ENCODE measurements at regions not wholly inside any gene's neighbourhood (a gene's known extent, or its start where the extent isn't known, plus 50 kb on each side); places are given as distances from the start of the nearest gene placed in this dataset.

DNA sequence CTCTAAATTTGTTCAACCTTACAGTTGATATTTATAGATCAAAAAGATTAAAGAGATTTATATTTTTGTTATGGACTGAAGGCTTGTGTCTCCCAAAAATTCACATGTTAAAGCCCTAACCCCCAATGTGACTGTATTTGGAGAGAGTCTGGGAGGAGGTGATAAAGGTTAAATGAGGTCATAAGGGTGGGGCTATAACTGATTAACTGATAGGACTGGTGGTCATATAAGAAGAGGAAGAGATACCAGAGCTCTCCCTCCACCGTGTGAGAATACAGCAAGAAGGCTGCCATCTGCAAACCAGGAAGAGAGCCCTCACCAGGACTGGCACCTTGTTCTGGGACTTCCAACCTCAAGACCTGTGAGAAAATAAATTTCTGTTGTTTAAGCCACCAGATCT lies 264.3 kb downstream of the ENC1 start:
- DNase-seq (ENCODE audit: low read depth in 2 of 2): no peak

DNA sequence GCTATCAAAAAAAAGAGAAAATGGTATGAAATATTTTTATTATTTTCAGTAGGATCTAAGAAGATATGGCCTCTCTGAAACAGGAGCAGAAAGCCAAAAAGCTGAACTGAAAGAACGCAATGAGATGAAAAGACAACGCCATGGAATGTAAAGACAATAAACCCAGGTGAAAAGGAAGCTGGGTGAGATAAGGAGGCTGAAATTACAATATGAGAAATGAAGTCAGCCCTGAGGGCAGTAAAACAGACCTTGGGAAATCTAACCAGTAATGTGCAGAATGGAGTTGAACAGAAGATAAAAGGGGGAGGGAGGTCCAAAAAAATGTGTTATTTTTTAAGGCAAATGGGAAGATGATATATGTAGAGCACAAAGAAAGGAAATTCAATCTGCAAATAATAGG lies 265.3 kb downstream of the ENC1 start:
- no peak for DNase-seq (ENCODE audit: low read depth in 2 of 2)

DNA sequence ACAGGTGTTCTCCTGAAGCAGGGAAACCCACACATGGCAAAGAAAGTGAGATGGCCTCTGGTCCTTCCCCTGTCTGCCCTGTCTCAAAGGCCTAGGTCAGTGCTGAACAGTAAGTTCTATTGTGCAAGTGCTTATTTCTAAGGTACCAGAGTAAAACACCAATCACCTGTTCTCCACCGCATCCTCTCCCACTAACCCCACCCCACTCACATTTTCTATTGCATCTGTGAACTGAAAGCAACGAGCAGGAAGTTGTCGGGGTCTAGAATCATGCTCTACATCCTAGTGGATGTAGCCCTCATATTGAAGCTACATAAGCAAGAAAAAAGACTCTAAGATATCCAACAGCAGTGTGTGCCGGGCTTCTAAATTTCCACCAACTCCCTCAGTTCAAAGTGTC lies 265.9 kb downstream of the ENC1 start:
- no peak for DNase-seq (ENCODE audit: low read depth in 2 of 2)

DNA sequence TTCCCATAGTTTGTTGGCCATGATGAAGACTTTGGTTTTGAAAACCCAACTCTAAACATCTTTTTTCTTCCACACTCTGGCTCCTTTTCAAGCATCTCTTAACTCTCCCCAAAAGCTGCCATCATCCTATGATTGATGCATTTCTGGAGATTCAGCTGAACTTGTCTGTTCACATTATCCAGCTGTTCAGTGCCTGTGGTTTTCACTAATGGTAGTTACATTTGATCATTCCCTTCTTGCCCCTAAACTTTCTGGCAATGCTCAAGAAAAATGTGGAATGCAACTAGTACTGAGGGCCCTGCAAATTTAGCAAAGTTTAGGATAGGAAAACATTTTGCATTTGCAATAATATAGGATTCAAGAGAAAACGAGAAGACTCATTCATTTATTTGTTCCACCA lies 267.5 kb downstream of the ENC1 start:
- no peak for DNase-seq (ENCODE audit: low read depth in 2 of 2)

GRCh38 chr5:74372502-74373064 lies 267.9 kb downstream of the ENC1 start:
- DNase-seq (ENCODE audit: low read depth in 2 of 2): no peak

DNA sequence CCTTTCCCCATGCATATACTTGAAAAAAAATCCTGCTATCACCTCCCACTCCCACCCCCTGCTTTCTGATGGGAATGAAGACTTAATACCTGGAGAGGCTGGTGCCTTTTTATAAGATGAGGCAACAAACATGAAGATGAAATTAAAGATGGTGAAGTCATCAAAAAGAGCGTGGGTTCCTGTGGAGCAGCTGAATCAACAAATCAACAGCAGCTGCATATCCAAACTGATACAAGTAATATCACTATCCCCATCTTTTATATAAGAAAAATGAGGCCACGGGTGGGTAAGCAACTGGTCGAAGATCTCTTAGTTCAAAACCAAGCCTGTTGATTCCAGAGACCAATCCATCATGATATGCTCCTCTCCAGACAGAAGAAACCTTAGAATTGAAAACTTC lies 268.5 kb downstream of the ENC1 start:
- DNase-seq (ENCODE audit: low read depth in 2 of 2): no peak

DNA sequence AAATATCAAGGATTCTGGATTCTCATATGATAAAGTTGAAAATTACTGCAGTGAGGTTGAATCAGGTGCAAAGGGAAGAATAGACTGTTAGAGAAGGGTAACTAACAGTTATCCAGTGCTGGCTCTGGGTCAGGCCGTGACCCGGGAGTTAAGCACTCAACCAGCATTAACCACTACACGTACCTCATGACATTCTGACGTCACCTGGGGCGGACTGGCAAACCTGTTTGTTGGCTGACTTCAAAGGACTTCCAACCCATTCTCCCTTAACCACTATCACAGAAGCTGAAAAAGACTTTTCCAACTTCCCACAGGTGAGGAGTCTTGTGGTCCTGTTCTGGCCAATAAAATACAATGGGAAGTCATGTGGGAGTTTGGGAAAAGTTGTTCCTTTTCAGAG lies 268.9 kb downstream of the ENC1 start:
- no peak for DNase-seq (ENCODE audit: low read depth in 2 of 2)

DNA sequence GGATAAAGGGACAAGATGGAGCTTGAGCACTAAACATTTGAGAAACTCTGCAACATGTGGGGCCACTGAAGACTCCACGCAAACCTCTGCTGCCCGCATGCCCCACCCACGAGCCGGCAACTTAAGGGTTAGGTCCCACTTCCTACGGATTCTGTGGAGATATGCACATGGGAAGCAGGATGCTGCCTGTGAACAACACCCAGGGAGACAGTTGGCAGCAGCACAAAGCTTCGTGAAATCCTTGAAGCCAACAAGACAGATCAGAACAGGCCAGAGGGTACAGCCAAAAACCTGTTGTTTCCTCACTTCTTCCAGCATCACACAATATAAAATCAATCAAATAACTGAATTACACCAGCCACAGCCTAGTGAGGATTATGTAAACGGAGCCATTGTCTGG lies 270.4 kb downstream of the ENC1 start:
- no peak for DNase-seq (ENCODE audit: low read depth in 2 of 2)

DNA sequence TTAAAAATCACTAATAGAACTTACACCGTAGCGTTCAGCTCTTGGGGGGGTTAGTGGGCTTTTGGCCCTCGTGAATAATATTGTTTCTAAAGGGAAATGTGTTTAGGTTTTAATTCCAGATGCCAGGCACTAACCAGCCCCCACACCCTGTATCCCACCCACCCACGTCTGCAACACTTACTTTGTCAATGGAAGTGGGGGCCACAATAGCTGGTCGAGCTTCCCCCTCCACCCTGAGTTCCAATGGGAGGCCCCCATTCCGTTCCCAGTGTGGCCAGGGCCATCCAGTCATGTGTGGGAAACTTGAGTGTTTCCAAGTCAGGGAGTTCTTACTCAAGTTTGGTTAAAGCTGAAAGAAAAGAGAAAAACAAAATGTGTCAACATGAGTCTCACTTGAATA lies 271.4 kb downstream of the ENC1 start:
- no peak for DNase-seq (ENCODE audit: low read depth in 2 of 2)

DNA sequence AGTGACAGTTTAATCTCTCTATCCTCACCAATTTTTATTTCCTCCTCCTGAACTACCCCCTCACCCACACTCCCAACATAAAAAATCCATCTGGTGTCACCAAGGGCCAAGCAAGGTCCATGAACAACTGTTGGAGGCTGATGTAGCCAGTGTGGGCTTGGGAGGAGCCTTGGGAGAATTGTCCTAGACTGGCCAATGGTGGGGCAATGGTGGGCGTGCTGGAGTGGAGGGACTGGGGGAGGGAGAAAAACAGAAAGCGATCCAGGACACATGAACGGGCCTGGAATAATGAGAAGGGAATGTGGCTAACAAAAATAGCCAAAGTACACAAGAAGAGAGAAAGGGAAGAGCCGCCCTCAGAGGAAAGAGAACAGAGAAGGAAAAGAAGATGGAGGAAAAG lies 272.6 kb downstream of the ENC1 start:
- no peak for DNase-seq (ENCODE audit: low read depth in 2 of 2)

- DNase-seq (ENCODE audit: low read depth in 2 of 2): no peak
These were observed 273.2 kb downstream of the ENC1 start for GRCh38 chr5:74367241-74367733.

DNA sequence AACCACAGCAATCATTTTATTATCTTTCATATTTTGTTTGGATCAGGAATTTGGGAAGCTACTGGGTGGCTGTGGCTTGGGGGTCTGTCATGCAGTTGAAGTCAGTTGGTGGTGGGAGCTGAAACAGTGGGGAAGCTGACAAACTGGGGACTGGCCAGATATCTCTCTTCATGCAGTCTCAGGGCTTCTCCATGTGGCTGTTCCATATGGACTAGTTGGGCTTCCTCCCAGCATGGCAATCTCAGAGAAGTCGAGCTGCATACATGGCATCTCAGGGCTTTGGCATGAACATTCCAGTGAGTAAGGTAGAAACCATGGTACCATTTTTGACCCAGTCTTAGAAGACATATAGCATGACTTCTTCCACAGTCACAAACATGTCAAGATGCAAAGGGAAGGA lies 274.8 kb downstream of the ENC1 start:
- no peak for DNase-seq (ENCODE audit: low read depth in 2 of 2)

DNA sequence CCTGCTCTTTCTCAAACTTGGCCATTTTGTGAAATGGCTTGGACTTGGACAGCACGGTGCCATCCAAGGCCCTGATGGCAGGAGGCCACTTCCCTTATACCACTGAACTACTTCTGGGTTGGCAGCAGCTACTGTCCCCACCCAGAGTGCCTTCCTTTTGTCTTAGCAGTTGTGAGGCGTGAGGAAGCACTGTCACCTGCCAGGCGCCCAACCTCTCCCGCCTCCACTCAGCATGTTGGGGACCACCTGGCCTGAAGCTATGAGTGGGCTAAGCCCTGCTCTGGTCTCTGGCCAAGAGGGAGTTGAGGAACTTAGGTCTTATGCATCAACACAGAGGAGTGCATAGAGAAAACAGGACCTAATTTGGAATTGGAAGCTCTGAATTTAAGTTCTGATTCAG lies 276.0 kb downstream of the ENC1 start:
- DNase-seq (ENCODE audit: low read depth in 2 of 2): no peak

DNA sequence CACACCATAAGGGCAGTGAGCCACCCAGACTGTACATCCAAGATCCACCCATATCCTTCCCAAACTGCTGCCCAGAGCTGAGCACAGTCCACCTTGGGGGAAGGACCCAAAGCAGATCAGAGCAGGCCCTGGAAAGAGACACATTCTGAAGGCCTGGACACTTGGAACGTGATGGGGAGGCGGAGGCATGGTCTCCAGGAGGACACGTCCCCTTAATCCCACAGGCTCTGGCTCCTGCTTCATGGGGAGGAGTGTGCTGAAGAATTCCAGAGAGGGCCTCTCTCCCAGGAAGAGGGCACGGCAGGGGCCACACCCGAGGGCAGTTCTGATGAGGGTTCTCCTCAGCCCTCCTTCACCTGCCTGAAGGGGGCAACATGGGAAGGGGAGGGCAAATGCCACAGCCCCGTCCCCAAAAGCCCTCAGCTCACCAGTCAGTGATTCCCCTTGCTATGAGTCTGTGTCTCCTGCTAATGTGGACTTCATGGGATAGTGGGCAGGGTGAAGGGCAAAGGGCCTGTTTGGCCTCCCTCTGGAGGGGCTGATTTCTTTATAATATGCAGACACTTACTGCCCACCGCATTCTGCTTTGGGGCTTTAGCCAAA lies 276.8 kb downstream of the ENC1 start:
- no peak for DNase-seq (ENCODE audit: low read depth in 2 of 2)

DNA sequence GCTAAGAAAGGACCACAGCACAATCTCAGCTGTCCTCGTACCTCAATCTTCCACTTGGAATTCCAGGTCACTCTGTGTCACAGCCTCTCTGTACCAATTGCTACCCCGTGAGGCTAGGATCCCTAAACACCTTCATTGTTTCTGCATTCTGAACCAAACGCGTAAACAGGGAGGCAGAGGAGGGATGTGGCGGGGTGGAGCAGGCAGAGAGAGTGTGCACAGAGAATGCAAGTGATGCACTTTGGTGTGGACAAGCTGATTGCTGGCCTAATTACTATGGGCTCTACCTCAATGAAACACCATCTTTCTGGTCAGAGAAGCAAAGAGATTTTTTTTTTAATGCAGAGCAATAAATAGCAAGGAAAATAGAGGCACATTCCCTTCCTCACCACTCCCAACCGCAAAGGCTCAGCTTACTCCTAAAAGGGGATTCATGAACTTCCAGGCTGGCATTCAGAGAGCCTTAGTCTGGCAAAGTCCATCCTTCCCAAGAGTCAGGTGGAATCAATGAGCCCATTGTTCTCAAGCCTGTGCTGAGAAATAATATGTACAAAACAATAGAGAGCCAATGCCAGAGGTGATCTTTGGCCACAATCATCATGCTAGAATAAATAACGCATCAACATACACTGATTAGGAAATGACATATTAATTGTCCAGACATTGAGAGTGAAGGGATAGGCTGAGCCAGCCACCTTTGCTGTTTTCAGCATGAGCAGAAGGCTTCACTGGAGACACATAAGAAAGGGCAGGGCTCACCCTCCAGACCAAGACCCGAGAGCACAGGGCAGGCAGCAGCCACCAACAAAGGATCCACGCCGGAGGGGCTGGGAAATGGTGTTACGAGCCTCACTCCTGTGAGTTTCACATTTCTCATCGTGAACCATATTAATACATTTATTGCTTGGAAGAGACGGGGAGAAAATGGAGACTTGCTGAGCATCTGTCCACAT lies 278.8 kb downstream of the ENC1 start:
- no peak for DNase-seq (ENCODE audit: low read depth in 2 of 2)

- DNase-seq (ENCODE audit: low read depth in 2 of 2): no peak
These were observed 279.9 kb downstream of the ENC1 start for GRCh38 chr5:74360535-74361210.

- DNase-seq (ENCODE audit: low read depth in 2 of 2): no peak
These were observed 282.7 kb downstream of the ENC1 start for GRCh38 chr5:74357827-74358226.

GRCh38 chr5:74356009-74356695 lies 284.4 kb downstream of the ENC1 start:
- no peak for DNase-seq (ENCODE audit: low read depth in 2 of 2)

DNA sequence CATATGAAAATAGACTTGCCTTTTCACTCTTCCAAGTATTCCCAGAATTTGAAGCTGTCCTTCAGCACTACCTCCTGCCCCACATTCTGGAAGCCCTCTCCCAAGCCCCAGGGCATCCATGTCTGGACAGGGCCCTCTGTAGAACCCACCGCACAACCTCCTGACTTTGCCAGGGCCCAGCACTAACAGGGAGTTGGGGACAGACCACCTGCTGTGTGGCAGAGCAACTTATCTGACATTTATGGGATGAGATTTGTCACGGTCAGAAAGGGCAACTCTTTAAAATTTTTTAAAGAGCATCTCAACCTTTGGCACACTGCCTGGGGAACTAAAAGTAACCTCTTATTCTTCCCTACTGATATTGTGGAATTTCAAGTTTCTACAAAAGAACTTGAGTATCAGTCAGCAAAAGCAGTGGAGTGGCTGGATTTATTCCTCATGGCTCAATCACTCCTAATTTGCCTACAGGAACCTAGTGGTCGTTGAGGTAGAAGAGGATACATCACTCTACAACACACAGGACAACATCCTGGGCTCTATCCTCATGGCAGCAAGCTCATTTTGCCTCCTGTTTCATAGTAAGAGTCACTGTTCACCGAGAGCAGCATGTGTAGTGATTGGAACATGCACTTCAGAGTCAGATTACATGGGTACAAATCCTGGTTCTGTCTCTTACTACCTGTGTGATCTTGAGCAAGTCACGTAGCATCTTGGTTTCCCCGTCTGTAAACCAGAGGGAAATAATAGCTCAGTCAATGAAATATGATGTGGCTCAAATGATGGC lies 285.3 kb downstream of the ENC1 start:
- DNase-seq (ENCODE audit: low read depth in 2 of 2): no peak

DNA sequence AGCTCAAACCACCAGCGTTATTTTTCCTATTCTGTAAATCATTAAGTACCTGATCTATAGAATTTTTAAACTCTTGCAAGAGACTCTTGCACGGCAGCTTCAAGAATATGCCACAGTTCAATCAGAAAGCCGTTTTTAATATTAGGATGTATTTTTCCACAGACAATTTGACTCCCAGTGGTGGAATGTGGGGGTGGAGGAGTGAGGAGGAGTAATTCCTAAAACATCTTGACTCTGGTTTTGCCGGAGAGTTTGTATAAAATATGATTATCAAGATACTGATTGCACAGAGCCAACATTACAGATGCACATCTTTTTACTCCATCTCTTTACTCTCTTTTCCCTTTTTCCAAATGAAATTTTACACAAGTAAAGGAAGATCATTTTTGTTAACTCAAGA lies 288.3 kb downstream of the ENC1 start:
- no peak for DNase-seq (ENCODE audit: low read depth in 2 of 2)

Data from stimulated activated CD8-positive, alpha-beta memory T cell treated with anti-CD3 and anti-CD28 coated beads, Interleukin-2, amount 100 ng/mL, for 48 hours (primary cell).